Duodenal mucosa (tissue), 2 donors: ENCODE measurements at regions not wholly inside any gene's neighbourhood (a gene's known extent, or its start where the extent isn't known, plus 50 kb on each side); places are given as distances from the start of the nearest gene placed in this dataset.
A peak's percentile ranks its signal among the peaks of the same experiment; 100 is the strongest.

Source experiments
- H3K27ac ChIP-seq: one replicate; pipeline ENCODE4 v1.7.0; 2013; ENCODE audit warnings: low read depth, low read length
- H3K27me3 ChIP-seq, 2 donors: one replicate each; pipeline ENCODE4 v1.7.0; 2013; ENCODE audit warnings: low read length in 2 of 2, control low read depth in 1 of 2; ENCODE audit not compliant: insufficient read depth in 2 of 2, control insufficient read depth in 1 of 2
- H3K36me3 ChIP-seq, 2 donors: one replicate each; pipeline ENCODE4 v1.7.0; 2013; ENCODE audit warnings: low read length in 2 of 2, control low read depth in 1 of 2; ENCODE audit not compliant: insufficient read depth in 2 of 2, control insufficient read depth in 1 of 2
- H3K4me1 ChIP-seq, 2 donors: one replicate each; pipeline ENCODE4 v1.7.0; 2013; ENCODE audit warnings: low read length in 2 of 2, control low read depth in 1 of 2; ENCODE audit not compliant: insufficient read depth in 2 of 2, control insufficient read depth in 1 of 2
- H3K4me3 ChIP-seq, 2 donors: one replicate each; pipeline ENCODE4 v1.7.0; 2013; ENCODE audit warnings: low read length in 2 of 2, low read depth in 1 of 2
- H3K9ac ChIP-seq, 2 donors: one replicate each; pipeline ENCODE4 v1.7.0; 2013; ENCODE audit warnings: low read length in 2 of 2, low read depth in 1 of 2
- H3K9me3 ChIP-seq, 2 donors: one replicate each; pipeline ENCODE4 v1.7.0; 2013; ENCODE audit warnings: low read length in 2 of 2, control low read depth in 1 of 2; ENCODE audit not compliant: control insufficient read depth in 1 of 2

DNA sequence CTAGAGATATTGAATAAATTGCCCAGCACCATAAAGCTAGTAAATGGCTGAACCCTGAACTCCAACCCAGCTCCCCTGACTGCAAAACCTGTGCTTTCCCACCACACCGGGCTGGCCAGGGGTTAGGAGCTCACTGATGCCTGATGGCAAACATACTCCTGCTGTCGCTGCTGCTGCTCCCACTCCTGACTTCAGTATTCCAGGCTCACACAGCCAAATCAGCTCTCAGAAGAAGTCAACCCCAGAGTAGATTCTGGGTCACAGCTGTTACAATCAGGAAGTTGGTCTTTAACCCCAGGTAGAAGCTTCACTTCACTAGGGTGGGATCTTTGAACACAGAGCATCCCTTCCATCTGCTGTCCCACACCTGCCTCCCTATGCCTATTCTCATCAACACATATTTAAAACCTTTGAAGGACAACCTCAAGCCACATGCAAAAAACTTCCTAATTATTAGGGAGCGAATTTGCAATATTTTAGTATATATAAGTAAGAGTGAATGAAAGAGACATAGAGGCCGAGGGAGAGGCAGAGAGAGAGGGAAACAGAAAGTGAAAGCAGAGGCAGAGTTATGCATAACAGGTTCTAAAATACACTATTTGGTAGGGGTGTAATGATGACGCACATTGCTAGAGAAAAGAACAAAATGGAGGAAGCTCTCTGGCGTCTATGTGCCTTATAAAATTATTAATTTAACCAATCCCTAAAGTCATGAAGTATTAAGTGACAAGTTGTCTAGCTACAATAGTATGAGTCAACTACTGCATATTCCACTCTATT lies 99.4 kb upstream of the SERP2 start:
- no peaks in the 10 kb centered on the region for H3K36me3 ChIP-seq
- H3K27ac ChIP-seq, result peak overlapping the region; percentile 65
- H3K4me3 ChIP-seq, result peak overlapping the region; percentile 50 to 58
- peaks cover 20 to 25% of the 10 kb centered on the region in 2 donors for H3K4me1 ChIP-seq
- no peaks in the 10 kb centered on the region for H3K27me3 ChIP-seq
- H3K9ac ChIP-seq, result peak overlapping the region; percentile 28 to 31
- no peaks in the 10 kb centered on the region for H3K9me3 ChIP-seq

DNA sequence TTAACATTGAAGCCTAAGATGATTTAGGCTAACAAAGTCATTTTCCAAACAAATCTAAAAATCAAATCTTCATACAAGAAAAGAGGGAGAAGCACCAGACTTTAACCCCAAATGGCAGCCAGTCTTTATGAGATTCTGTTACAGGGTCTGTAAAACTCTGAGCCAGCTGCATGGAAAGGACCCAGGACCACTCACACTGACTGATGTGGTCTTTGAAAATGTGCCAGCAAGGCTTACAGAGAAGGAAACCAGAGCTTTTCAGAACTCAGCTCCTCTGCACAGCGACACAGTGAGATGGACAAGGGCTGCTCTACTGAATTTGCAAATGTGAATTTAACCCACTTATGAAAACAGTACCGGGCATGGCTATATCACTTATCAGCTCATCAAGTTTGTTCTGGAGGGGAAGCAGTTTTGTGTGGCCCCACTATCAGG lies 98.8 kb upstream of the SERP2 start:
- Histone ChIP-seq H3K27me3 (no peaks in the 10 kb centered on the region), H3K4me3 (peak overlapping the region; percentile 50 to 58), H3K9me3 (no peaks in the 10 kb centered on the region), H3K9ac (peak overlapping the region in 1 of 2 donors; percentile 39), H3K36me3 (no peaks in the 10 kb centered on the region), H3K27ac (peak overlapping the region; percentile 65), H3K4me1 (peaks cover 20 to 25% of the 10 kb centered on the region in 2 donors)

- Histone ChIP-seq H3K36me3 (no peaks in the 10 kb centered on the region), H3K4me3 (no peak overlapping the region), H3K27me3 (no peaks in the 10 kb centered on the region), H3K4me1 (peaks cover 20 to 25% of the 10 kb centered on the region in 2 donors), H3K9ac (no peak overlapping the region), H3K27ac (no peak overlapping the region), H3K9me3 (no peaks in the 10 kb centered on the region)
Observed at GRCh38 chr13:44275381-44275780, 98.2 kb upstream of the SERP2 start.

- Histone ChIP-seq H3K9ac (no peak overlapping the region), H3K27ac (no peak overlapping the region), H3K36me3 (no peaks in the 10 kb centered on the region), H3K4me3 (no peak overlapping the region), H3K9me3 (no peaks in the 10 kb centered on the region), H3K4me1 (peaks cover 20 to 25% of the 10 kb centered on the region in 2 donors), H3K27me3 (no peaks in the 10 kb centered on the region)
Observed at GRCh38 chr13:44276061-44276460, 97.6 kb upstream of the SERP2 start.

- Histone ChIP-seq H3K9me3 (no peaks in the 10 kb centered on the region), H3K27me3 (no peaks in the 10 kb centered on the region), H3K9ac (no peak overlapping the region), H3K4me3 (no peak overlapping the region), H3K27ac (no peak overlapping the region), H3K36me3 (no peaks in the 10 kb centered on the region), H3K4me1 (peaks cover 25% of the 10 kb centered on the region in 2 donors)
Observed at GRCh38 chr13:44277459-44277858, 96.2 kb upstream of the SERP2 start.

DNA sequence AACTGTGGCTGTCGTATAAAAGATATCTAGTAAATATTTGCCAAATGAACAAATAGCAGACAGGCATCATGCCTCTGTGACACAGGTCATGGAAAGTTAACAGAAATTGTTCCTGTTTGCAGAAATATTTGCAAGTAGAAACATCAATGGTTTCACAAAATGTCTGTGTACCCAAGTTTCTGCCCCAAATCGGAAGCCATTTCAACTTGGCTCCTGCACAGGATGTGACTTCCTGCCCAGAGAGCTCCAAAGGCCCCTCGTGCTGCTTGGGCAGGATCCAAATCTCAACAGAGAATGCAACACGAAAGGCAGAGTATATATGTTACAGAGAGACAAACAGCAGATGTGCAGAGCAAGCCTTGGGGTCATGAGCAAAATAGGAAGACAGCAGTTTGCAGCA lies 95.5 kb upstream of the SERP2 start:
- Histone ChIP-seq H3K9ac (no peak overlapping the region), H3K9me3 (no peaks in the 10 kb centered on the region), H3K27ac (no peak overlapping the region), H3K36me3 (no peaks in the 10 kb centered on the region), H3K4me1 (peaks cover 25% of the 10 kb centered on the region in 2 donors), H3K4me3 (no peak overlapping the region), H3K27me3 (no peaks in the 10 kb centered on the region)

- no peak overlapping the region for H3K27ac ChIP-seq
- H3K9ac ChIP-seq, result no peak overlapping the region
- H3K4me1 ChIP-seq, result peaks cover 6 to 9% of the 10 kb centered on the region in 2 donors
- H3K27me3 ChIP-seq, result no peaks in the 10 kb centered on the region
- no peaks in the 10 kb centered on the region for H3K9me3 ChIP-seq
- no peaks in the 10 kb centered on the region for H3K36me3 ChIP-seq
- H3K4me3 ChIP-seq, result no peak overlapping the region
Observed at GRCh38 chr13:44280456-44280855, 93.2 kb upstream of the SERP2 start.

GRCh38 chr13:44281252-44282000 lies 92.2 kb upstream of the SERP2 start:
- Histone ChIP-seq H3K36me3 (no peaks in the 10 kb centered on the region), H3K4me3 (no peak overlapping the region)

DNA sequence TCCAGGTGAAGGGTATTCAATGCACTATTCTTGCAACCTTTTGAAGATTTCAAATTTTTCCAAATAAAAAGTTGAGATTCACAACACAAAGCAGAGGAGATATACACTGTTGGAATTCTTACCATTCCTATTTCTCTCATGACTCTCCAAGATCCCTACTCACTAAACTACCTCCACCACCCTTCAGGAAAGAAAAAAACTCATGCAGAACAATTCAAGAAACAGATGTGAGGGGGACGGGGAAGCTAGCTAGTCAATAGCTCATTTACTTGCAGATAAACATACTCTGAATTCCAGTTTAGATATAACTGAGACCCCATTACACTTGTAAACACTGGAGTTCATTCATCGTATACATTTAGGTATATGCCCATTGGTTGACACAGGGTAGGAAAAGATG lies 90.0 kb upstream of the SERP2 start:
- no peaks in the 10 kb centered on the region for H3K36me3 ChIP-seq
- H3K27ac ChIP-seq, result no peak overlapping the region
- H3K4me3 ChIP-seq, result no peak overlapping the region
- no peaks in the 10 kb centered on the region for H3K27me3 ChIP-seq
- no peaks in the 10 kb centered on the region for H3K9me3 ChIP-seq
- H3K4me1 ChIP-seq, result peaks cover 10 to 14% of the 10 kb centered on the region in 2 donors
- H3K9ac ChIP-seq, result no peak overlapping the region

More at GRCh38 chr13:44281252-44282000, 92.2 kb upstream of the SERP2 start:
- Histone ChIP-seq H3K9me3 (no peaks in the 10 kb centered on the region), H3K4me1 (peaks cover 6 to 9% of the 10 kb centered on the region in 2 donors), H3K27me3 (no peaks in the 10 kb centered on the region), H3K9ac (no peak overlapping the region), H3K27ac (no peak overlapping the region)

DNA sequence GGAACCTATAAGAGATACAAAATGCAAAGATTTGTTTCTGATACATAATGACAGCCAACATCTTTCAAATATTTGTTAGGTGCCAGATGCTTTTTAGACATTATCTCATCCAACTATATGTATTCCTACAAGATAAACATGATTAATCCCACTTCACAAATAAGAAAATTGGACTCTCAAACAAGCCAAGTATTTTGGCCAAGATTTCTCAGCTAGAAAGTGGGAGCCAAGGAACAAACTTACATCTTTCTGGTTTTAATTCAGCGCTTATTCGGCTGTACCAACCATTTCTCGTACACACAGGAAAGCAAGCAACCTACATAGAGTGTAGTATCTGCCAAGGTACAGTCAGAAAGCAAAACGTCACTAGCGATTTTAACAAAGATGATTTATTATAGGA lies 85.7 kb upstream of the SERP2 start:
- H3K36me3 ChIP-seq, result no peaks in the 10 kb centered on the region
- H3K9me3 ChIP-seq, result no peaks in the 10 kb centered on the region
- no peaks in the 10 kb centered on the region for H3K27me3 ChIP-seq
- H3K4me1 ChIP-seq, result peaks cover 6 to 14% of the 10 kb centered on the region in 2 donors
- H3K9ac ChIP-seq, result no peak overlapping the region
- no peak overlapping the region for H3K4me3 ChIP-seq
- H3K27ac ChIP-seq, result no peak overlapping the region
